Loucy (cell line): ENCODE measurements at regions not wholly inside any gene's neighbourhood (a gene's known extent, or its start where the extent isn't known, plus 50 kb on each side); places are given as distances from the start of the nearest gene placed in this dataset.
A peak's percentile ranks its signal among the peaks of the same experiment; 100 is the strongest.

Source experiments
- H2AFZ ChIP-seq: fragments of 200-600 bp; sonication (generic); 2 replicates; pipeline ENCODE4 v1.6.0; 2016; ENCODE audit warnings: antibody characterized with exemption, mild to moderate bottlenecking, low read length, moderate library complexity
- H3F3A ChIP-seq: fragments of 200-600 bp; 2 replicates; pipeline ENCODE4 v1.6.0; 2016; ENCODE audit warnings: antibody characterized with exemption, low read depth, mild to moderate bottlenecking
- H3K27me3 ChIP-seq: fragments of 200-600 bp; sonication (generic); 2 replicates; pipeline ENCODE4 v1.6.1; 2014; ENCODE audit warnings: low read length, mild to moderate bottlenecking; ENCODE audit not compliant: insufficient read depth, poor library complexity, severe bottlenecking
- H3K36me3 ChIP-seq: fragments of 200-600 bp; sonication (generic); 2 replicates; pipeline ENCODE4 v1.6.1; 2016; ENCODE audit warnings: low read length; ENCODE audit not compliant: insufficient read depth
- H3K4me1 ChIP-seq: fragments of 200-600 bp; sonication (generic); 2 replicates; pipeline ENCODE4 v1.5.1; 2014; ENCODE audit warnings: low read length, mild to moderate bottlenecking; ENCODE audit not compliant: insufficient read depth, poor library complexity, severe bottlenecking
- H3K4me2 ChIP-seq: fragments of 200-600 bp; sonication (generic); 2 replicates; pipeline ENCODE4 v1.6.0; 2014; ENCODE audit warnings: antibody characterized with exemption, low read length, low read depth, mild to moderate bottlenecking; ENCODE audit not compliant: poor library complexity, severe bottlenecking
- H3K4me3 ChIP-seq: fragments of 200-600 bp; sonication (generic); 2 replicates; pipeline ENCODE4 v1.5.1; 2014; ENCODE audit warnings: low read length, mild to moderate bottlenecking, mixed read lengths; ENCODE audit not compliant: poor library complexity, severe bottlenecking
- H3K79me2 ChIP-seq: fragments of 200-600 bp; sonication (generic); 2 replicates; pipeline ENCODE4 v1.6.1; 2014; ENCODE audit warnings: low read length; ENCODE audit not compliant: insufficient read depth
- H3K9ac ChIP-seq: fragments of 200-600 bp; sonication (generic); 2 replicates; pipeline ENCODE4 v1.6.0; 2014; ENCODE audit warnings: mild to moderate bottlenecking, low read depth, low read length, moderate library complexity; ENCODE audit not compliant: poor library complexity, severe bottlenecking
- H3K9me2 ChIP-seq: fragments of 200-600 bp; sonication (generic); replicated peaks from 2 replicates; pipeline ENCODE4 v1.6.1; 2016; ENCODE audit warnings: low read depth, low read length, mixed read lengths
- H3K9me3 ChIP-seq: fragments of 200-600 bp; sonication (generic); 2 replicates; pipeline ENCODE4 v1.6.1; 2014; ENCODE audit warnings: mild to moderate bottlenecking, antibody characterized with exemption, low read length, low read depth; ENCODE audit not compliant: insufficient read depth
- H4K20me1 ChIP-seq: fragments of 200-600 bp; sonication (generic); 2 replicates; pipeline ENCODE4 v1.6.0; 2014; ENCODE audit warnings: antibody characterized with exemption, low read length, mild to moderate bottlenecking; ENCODE audit not compliant: insufficient read depth, poor library complexity, severe bottlenecking
- CTCF ChIP-seq: fragments of 200-600 bp; sonication (generic); conservative IDR thresholded peaks from 2 replicates; pipeline ENCODE4 v1.5.1; 2014; ENCODE audit warnings: mild to moderate bottlenecking, antibody characterized with exemption, low read length
- EZH2phosphoT487 ChIP-seq: fragments of 200-600 bp; IDR thresholded peaks from 2 replicates; pipeline ENCODE4 v1.6.1; 2018; ENCODE audit warnings: antibody characterized with exemption, mild to moderate bottlenecking, moderate library complexity, borderline replicate concordance

GRCh38 chr7:24024276-24025068, 259.5 kb upstream of the NPY start:
- Histone ChIP-seq H3K4me2 (no peak overlapping the region), H2AFZ (0 out of 2 replicates have a peak overlapping the region, but pooled peaks have one; percentile 44), H3K9ac (no peak overlapping the region), H3K36me3 (no peaks in the 10 kb centered on the region), H3K9me2 (no peaks in the 10 kb centered on the region), H4K20me1 (no peaks in the 10 kb centered on the region), H3K79me2 (no peaks in the 10 kb centered on the region), H3K4me3 (no peak overlapping the region), H3K9me3 (no peaks in the 10 kb centered on the region), H3K27me3 (no peaks in the 10 kb centered on the region), H3F3A (no peaks in the 10 kb centered on the region), H3K4me1 (peaks cover 6% of the 10 kb centered on the region)
- no peak for TF ChIP-seq CTCF

DNA sequence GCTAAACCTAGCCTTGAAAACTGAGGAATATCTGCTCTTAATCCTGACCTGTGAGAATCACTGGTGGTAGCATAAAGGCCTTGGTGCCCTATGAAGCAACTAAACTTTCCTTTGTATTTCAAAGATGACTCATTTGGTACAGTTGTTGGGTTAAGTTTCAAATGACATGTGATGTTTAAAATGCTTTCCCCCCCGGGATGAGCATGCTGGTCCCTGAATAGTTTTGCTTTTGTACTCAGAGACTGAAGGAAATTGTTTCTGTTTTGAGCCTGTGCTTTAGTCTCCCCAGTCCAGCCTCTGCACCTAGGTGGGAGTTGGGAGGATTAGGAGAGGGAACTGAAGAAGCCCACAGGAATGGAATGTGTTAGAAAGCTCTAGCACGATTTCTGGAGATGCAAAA, 258.9 kb upstream of the NPY start:
- H3K4me3 ChIP-seq = no peak overlapping the region

DNA sequence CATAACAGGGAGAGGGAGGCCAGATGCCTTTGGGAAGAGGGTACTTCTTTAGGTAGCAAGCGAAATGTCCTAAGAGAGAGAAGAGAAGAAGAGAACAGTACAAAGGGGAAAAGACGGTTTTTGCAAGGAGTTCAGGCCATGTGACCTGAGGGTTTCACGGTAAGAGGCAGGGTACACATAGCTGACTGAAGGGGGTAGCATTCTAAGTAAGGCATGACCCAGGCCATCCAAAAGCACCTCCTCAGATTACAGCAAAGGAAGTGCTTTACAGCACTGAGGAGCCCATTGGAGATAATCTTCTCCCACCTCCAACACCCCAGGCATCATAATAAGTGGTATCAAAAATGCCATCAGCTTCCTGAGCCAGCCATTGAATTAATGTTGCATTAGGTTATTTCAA, 258.2 kb upstream of the NPY start:
- Histone ChIP-seq H3K9me3 (no peaks in the 10 kb centered on the region), H2AFZ (no peak overlapping the region), H4K20me1 (no peaks in the 10 kb centered on the region), H3K36me3 (no peaks in the 10 kb centered on the region), H3K9me2 (no peaks in the 10 kb centered on the region), H3K27me3 (no peaks in the 10 kb centered on the region), H3K79me2 (no peaks in the 10 kb centered on the region), H3F3A (no peaks in the 10 kb centered on the region), H3K4me1 (peaks cover 6% of the 10 kb centered on the region), H3K4me2 (no peak overlapping the region), H3K9ac (no peak overlapping the region), H3K4me3 (no peak overlapping the region)
- TF ChIP-seq EZH2phosphoT487 (no peak), CTCF (no peak)

More for the DNA sequence above, 258.9 kb upstream of the NPY start:
- Histone ChIP-seq H3K4me2 (no peak overlapping the region), H3K79me2 (no peaks in the 10 kb centered on the region), H3K9me2 (no peaks in the 10 kb centered on the region), H3K36me3 (no peaks in the 10 kb centered on the region), H4K20me1 (no peaks in the 10 kb centered on the region), H2AFZ (0 out of 2 replicates have a peak overlapping the region, but pooled peaks have one; percentile 44), H3F3A (no peaks in the 10 kb centered on the region), H3K9me3 (no peaks in the 10 kb centered on the region), H3K27me3 (no peaks in the 10 kb centered on the region), H3K9ac (no peak overlapping the region), H3K4me1 (peaks cover 6% of the 10 kb centered on the region)
- TF ChIP-seq EZH2phosphoT487 (no peak), CTCF (no peak)
